ENCODE measurements at regions not wholly inside any gene's neighbourhood (a gene's known extent, or its start where the extent isn't known, plus 50 kb on each side); places are given as distances from the start of the nearest gene placed in this dataset.

DNA sequence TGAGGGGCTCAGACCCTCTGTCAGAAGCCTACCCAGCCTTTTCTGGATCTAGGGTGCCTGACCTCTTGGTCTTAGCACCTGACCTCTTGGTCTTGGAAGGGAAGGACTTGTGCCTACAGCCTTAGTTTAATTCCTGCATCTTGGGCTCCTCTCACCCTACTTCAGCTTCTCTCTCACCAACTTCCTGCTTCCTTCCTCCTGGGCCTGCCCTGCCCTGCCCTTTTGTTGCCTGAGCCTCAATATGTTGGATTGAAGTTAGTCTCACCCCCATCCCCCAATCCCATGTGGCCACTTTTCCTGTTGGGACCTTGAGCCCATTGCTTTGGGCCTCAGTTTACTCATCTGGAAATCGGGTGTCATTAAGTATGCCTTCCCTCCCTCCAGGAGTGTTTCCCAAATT, 206.2 kb upstream of the SKOR2 start:
- H3K4me3 ChIP-seq (ENCODE audit: low read depth, low read length) = no peak overlapping the region
- TF ChIP-seq, protein P1, sequence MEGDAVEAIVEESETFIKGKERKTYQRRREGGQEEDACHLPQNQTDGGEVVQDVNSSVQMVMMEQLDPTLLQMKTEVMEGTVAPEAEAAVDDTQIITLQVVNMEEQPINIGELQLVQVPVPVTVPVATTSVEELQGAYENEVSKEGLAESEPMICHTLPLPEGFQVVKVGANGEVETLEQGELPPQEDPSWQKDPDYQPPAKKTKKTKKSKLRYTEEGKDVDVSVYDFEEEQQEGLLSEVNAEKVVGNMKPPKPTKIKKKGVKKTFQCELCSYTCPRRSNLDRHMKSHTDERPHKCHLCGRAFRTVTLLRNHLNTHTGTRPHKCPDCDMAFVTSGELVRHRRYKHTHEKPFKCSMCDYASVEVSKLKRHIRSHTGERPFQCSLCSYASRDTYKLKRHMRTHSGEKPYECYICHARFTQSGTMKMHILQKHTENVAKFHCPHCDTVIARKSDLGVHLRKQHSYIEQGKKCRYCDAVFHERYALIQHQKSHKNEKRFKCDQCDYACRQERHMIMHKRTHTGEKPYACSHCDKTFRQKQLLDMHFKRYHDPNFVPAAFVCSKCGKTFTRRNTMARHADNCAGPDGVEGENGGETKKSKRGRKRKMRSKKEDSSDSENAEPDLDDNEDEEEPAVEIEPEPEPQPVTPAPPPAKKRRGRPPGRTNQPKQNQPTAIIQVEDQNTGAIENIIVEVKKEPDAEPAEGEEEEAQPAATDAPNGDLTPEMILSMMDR (conservative IDR thresholded peaks at IDR 0.05; ENCODE audit: low read depth, low read length) = no peak
- DNase-seq (ENCODE audit: low read depth) = no peak

DNA sequence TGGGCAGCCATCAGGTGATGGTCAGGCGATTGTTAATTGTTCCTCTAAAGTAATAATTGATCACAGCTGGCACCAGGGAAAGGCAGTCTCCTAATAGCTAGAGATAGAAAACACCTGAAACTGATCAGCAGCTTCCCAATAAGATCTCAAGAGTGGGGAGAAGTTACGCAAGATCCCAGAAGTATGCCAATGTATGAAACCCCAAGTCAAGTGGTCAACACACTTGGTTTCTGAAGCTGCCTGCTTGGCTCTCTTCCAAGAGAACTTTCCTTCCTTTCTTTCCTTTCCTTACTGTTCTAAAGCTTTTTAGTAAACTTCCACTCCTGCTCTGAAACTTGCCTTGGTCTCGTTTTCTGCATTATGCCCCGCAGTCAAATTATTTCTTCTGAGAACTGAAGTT, 201.6 kb upstream of the SKOR2 start:
- DNase-seq (ENCODE audit: low read depth) = no peak
- TF ChIP-seq, protein P1 (conservative IDR thresholded peaks at IDR 0.05; ENCODE audit: low read depth, low read length) = no peak

DNA sequence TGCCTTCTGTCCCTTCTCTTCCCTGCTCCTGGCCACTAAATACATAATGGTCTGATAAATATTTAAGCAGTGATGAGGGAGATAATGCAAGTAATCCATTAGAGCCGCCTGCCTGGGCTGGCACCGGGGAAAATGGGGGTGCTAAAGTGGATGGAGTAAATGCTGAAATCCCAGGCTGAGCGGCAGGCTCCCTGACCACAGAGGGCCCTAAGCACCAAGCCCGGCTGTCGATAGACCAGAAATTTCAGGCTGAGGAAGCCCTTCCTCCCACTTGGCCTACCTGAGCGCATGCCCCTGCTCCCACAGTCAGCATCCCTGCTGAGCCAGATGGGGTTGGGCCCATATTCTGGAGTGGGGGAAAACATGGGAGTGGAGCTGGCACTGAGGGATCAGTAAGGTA, 197.5 kb upstream of the SKOR2 start:
- no peak for DNase-seq (ENCODE audit: low read depth)
- TF ChIP-seq, protein P1 (conservative IDR thresholded peaks at IDR 0.05; ENCODE audit: low read depth, low read length) = no peak
- H3K4me3 ChIP-seq (ENCODE audit: low read depth, low read length) = no peak overlapping the region

More for the DNA sequence above, 201.6 kb upstream of the SKOR2 start:
- H3K4me3 ChIP-seq (ENCODE audit: low read depth, low read length) = no peak overlapping the region

DNA sequence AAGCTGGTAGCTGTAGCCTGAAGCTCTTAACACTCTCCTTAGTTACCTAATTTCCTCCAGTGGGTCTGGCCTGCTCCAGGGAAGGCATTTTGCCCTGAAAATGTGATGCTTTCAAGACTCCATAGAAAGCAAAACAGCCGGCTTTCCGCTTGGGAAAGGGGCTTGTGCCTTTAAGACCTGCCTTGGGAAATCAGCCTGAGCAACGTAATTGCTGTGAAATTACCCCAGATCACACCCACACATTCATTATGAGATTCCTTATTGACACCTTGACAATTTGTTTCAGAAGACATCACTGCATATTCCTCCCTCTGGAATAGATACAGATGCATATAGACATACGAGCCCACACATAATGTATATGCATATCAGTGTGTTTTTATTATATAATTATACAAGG, 190.5 kb upstream of the SKOR2 start:
- TF ChIP-seq, protein P1 (conservative IDR thresholded peaks at IDR 0.05; ENCODE audit: low read depth, low read length) = no peak
- DNase-seq (ENCODE audit: low read depth) = no peak
- no peak overlapping the region for H3K4me3 ChIP-seq (ENCODE audit: low read depth, low read length)

DNA sequence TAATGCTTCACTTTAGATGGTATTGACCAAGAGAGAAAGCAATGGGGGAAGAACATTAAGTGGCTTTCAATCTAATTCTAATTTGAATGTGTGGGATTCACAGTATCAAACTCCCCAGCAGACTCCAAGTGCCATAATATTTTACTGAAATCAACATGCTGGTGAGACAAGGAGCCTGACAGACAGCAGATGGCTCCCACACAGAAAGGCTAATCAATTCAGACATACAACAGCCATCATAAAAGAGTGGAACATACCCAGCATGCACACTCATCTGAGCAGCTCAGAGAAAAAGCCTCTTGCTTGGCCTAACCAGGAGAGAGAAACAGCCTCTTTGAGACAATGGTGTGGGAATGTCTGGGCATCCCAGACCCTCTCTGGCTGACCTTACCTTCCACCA, 186.5 kb upstream of the SKOR2 start:
- TF ChIP-seq, protein P1 (conservative IDR thresholded peaks at IDR 0.05; ENCODE audit: low read depth, low read length) = no peak
- no peak for DNase-seq (ENCODE audit: low read depth)
- H3K4me3 ChIP-seq (ENCODE audit: low read depth, low read length) = no peak overlapping the region

DNA sequence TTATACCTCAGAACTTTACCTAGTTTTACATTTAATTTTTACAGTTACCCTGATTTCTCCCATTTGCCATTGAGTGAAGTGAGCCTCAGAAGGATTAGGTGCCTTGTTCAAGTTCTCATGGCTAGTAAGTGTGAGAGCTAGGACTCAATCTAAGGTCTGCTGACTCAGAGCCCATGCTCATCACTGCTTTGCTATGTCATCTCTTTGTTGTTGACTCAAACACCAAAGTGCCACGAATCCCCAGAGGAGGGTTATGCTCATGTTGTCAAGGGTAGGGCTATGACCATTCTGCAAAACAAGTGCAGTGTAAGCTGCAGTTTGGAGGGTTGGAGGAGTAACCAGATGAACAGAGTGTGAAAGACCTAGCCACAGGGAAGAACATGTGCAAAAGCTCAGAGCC, 185.4 kb upstream of the SKOR2 start:
- TF ChIP-seq, protein P1 (conservative IDR thresholded peaks at IDR 0.05; ENCODE audit: low read depth, low read length) = no peak

DNA sequence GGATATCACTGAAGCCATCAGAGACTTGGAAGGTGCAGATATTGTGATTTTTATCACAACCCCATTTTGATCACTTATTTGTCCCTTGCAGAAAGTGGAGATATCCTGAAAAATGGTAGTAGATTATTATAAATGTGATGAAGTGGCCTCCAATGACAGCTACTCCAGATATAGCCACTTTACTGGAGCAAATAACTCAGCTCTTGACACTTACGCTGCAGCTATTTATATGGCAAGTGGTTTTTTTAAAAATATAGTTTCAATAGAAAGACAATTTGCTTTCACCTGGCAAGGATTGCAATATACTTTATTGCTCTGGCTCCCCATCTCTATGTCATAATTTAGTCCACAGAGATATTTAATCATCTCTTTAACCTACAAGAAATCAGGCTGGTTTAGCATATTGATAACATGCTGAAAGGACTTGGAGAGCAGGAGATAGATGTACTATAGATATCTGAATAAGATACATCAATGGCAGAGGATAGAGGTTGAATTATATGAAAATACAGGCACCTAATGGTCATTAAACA, 182.8 kb upstream of the SKOR2 start:
- TF ChIP-seq, protein P1 (conservative IDR thresholded peaks at IDR 0.05; ENCODE audit: low read depth, low read length) = no peak
- H3K4me3 ChIP-seq (ENCODE audit: low read depth, low read length) = no peak overlapping the region
- no peak for DNase-seq (ENCODE audit: low read depth)

More for the DNA sequence above, 185.4 kb upstream of the SKOR2 start:
- no peak for DNase-seq (ENCODE audit: low read depth)
- no peak overlapping the region for H3K4me3 ChIP-seq (ENCODE audit: low read depth, low read length)
